Activated CD8-positive, alpha-beta memory T cell treated with anti-CD3 and anti-CD28 coated beads, Interleukin-2, amount 50 U/mL, for 24 hours (primary cell): ENCODE measurements at regions not wholly inside any gene's neighbourhood (a gene's known extent, or its start where the extent isn't known, plus 50 kb on each side); places are given as distances from the start of the nearest gene placed in this dataset.
"Not testable (repeated sequence)": the region's sequence is repeated elsewhere in the genome, so short reads cannot be mapped to it uniquely, and the experiment has no call there.

ENCODE experiments used
- DNase-seq: peaks from one replicate; pipeline ENCODE4 v3.0.0-alpha.2; 2020; ENCODE audit errors: extremely low read depth

GRCh38 chr2:57296795-57297517 is 749.6 kb upstream of the VRK2 start:
- no peak for DNase-seq

- DNase-seq = no peak
These were observed 732.9 kb upstream of the VRK2 start for GRCh38 chr2:57313678-57314077.

DNA sequence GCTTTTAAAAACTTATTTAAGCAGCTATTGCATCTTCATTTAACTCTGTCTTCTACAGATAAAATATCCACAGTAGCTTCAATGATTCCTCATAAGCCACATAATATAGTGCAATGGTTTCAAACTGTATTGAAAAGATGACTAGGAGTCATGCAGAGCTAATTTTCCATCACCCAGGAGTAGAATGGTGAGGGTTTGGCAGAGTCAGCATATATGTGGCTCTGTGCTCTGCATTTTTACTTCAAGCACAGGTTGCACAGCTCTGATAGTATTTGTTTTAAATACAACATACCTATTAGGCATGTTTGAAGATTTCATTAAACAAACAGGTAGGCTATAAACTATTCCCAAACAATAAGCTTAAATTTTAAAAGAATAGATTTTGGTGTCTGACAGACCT is 731.9 kb upstream of the VRK2 start:
- DNase-seq = no peak

- no peak for DNase-seq
These were observed 716.2 kb upstream of the VRK2 start for GRCh38 chr2:57330447-57330846.

- no peak for DNase-seq
These were observed 713.4 kb upstream of the VRK2 start for GRCh38 chr2:57333221-57333620.

DNA sequence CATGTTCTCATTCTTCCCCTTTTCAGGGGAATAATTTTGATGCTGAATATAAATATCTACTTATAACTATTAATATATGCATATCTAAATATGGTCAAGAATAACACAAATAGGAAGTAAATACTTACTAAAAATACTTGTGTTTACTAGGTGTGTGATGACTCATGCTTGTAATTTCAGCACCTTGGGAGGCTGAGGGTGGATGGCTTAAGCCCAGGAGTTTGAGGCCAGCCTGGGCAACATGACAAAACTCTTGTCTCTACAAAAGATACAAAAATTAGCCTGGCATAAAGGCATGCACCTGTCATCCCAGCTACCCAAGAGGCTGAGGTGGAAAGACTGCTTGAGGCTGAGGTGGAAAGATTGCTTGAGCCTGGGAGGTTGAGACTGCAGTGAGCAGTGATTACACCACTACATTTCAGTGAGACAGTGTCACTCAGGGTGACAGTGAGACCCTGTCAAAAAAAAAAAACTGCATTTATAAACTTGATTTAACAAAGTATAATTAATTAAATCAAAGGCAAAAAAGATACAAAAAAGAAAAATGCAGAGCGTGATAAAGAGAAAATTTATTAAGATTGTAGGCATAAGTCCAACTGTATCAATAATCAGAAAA is 703.1 kb upstream of the VRK2 start:
- no peak for DNase-seq

- DNase-seq = no peak
These were observed 678.4 kb upstream of the VRK2 start for GRCh38 chr2:57368190-57368589.

DNA sequence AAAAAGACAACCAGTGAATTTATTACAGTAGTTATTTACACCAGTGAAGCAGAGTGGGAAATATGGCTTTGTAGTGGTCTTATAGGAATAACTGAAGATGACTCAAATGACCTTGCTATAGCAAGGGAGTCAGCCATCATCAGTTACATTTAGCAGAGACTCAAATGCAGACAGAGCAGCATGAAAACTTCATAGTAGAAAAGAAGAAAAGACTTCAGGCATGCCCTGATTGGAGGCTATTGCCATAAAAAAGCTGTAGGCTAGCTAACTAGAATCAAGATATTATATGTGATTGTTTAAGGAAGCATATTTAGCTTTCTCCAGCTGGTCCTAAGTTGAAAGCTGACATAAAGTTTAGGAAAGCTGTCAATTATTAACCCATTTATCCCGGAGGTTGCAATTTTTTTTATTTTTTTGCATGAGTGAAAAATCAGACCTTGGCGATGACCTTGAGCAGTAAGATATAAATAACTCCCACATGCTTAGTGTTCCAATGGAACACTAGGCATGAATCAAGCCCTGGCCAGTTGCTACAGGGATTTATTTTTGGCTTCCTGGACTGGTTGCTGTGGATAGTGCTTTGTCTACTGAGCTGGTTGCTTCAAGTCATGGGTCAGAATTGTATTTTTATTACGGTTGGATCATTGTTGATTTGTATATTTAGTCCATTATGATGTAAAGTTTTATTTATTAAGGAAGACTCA is 675.6 kb upstream of the VRK2 start:
- no peak for DNase-seq

GRCh38 chr2:57372237-57372984 is 674.2 kb upstream of the VRK2 start:
- no peak for DNase-seq

GRCh38 chr2:57373530-57373929 is 673.1 kb upstream of the VRK2 start:
- no peak for DNase-seq

GRCh38 chr2:57376985-57377384 is 669.6 kb upstream of the VRK2 start:
- no peak for DNase-seq

- DNase-seq = no peak
These were observed 660.3 kb upstream of the VRK2 start for GRCh38 chr2:57386305-57386704.

DNA sequence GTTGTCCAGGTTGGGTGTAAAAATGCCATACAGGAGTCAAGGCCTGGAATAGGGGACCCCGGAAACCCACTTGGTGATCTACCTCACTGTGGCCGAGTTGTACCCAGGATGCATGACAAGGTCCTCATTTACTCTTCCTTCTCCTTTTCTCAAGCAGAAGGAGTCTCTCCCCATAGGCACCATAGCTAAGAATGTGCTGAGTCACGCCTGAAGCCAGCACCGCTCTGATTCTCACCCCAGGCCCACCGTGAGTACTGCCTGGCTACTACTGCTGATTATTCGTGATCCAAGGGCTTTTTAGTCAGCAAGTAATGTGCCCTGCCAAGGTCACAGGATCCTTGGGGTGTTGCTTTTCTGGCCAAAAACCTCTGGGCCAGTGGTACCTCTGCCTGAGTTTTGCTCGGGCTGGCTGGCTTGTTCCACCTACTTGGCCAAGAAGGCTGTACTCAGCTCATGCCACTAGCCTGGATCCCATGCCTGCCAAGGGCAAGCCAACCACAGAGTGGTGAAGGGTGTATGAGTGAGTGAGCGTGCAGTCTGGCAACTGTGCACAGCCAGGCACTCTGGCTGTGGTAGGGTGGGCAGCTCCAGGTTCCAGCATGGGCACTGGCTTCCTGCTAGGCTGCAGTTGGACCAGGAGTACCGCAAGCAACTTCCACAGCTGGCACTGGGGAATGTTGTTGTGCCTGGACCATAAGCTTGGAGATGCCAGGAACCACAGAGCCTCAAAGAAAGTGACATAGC is 650.1 kb upstream of the VRK2 start:
- no peak for DNase-seq

DNA sequence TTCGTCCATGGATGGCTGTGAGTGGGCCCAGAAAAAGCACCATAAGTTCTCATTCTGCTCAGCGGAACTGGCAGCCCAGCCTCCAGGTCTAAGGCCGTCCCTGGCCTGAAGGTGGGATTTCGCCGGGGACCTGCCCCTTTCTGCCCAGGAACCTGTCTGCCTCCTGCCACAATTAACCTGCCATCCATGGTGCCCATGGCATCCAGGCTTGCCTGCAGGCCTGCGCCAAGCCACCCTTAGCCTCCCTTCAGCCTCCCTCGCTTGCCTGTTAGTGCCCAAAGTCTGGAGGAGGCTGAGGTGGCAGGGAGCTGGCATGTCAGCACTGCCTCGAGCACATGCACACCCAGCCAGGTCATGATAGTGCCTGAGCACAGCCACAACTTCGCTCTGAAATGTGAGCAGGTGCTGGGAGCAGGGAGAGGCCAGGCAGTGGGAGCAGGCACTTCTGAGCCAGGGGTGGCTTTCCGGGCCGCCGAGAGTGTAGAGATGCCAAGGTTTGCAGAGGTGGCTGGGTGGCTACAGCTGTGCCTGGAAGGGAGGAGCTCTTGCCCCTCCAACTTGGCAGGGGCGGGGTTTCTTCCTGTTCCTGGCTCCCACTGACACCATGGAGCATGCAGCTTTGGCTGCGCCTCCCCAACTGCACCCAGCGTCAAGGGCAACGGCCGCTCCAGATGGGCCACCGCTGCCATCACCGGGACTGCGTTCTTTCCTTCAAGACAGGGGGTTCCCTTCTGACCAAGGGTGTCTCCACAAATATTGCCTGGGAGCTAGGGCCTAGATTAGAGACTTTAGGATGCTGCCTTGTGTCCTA is 648.9 kb upstream of the VRK2 start:
- no peak for DNase-seq

DNA sequence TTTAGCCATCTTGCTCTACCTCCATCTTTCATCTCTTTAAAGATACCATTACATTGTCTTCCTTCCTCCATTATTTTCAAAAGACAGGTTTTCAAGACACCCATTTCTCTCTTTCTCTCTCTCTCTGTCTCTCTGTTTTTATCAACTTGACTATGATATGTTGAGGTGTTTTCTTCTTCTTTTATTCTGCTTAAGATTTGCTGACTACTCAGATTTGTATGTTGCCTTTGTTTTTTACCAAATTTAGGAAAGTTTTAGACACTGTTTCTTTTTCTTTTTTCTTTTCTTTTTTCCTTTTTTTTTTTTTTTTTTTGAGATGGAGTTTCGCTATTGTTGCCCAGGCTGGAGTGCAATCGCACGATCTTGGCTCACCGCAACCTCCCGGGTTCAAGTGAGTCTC is 647.5 kb upstream of the VRK2 start:
- DNase-seq = no peak

DNA sequence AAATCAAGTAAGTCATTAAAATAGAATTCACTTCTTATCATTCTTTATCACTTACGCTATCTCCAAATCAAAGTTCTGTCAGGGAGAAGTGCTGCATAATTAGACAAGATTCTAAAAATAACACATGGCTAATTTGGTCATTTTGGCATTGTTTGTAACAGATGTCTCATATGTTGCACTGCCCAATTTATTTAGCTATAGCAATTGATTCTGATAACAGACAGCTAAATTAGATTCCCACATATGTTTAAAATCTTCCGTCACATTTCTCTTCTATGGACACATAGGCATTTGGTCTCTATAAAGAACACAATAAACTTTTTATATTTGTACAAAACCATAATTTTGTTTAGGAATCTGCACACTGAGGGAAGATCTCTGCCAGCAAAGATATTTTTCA is 644.5 kb upstream of the VRK2 start:
- DNase-seq = no peak

- no peak for DNase-seq
These were observed 643.9 kb upstream of the VRK2 start for GRCh38 chr2:57402755-57403154.

DNA sequence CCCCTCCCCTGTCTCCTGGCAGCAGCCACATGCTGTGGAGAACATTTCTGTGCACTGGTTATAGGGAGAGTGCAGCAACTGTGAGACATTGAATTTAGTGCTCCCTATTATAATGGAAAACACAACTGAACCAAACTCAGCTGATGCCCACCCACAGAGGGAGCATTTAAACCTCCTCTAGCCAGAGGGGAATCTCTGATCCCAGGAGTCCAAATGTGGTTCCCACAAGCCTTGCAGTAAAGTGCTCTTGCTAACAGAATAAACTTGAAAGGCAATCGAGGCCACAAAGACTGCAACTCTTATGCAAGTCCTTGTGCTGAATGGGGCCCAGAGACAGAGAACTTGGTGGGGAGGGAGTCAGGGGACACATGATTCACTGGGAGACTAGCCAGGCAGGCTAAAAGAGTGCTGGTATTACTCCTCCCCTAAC is 638.8 kb upstream of the VRK2 start:
- DNase-seq = no peak

- no peak for DNase-seq
These were observed 638.0 kb upstream of the VRK2 start for GRCh38 chr2:57408587-57408986.

DNA sequence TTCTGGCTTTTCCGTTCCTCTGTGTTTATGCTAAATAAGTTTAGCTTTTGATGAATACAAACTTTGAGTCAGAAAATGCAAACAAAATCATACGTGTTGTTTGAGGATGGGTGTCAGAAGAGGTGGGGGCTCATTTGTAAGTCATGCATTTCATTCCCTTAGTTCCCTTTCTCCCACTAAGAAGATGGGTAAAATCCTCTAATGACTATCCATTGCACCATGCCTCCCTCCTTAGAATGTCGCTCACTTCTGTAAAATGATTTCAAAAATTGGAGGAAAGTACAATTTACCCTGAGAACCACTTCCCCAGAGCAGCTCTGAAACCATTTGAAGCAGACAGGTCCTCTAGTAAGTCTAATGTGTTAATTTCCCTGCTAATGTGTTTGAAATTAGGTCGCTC is 629.6 kb upstream of the VRK2 start:
- DNase-seq = no peak

- not testable (repeated sequence) for DNase-seq
These were observed 627.7 kb upstream of the VRK2 start for GRCh38 chr2:57418859-57419346.
